AG04449 (cell line): ENCODE measurements at regions not wholly inside any gene's neighbourhood (a gene's known extent, or its start where the extent isn't known, plus 50 kb on each side); places are given as distances from the start of the nearest gene placed in this dataset.

Source experiments
- CTCF ChIA-PET: fragments of 350-600 bp; formaldehyde crosslinking; extraction: SDS; loops from one replicate; lab custom pipeline; 2021; ENCODE audit warnings: antibody characterized with exemption; lab: Yijun Ruan, JAX
- POLR2A ChIA-PET: fragments of 400-600, 350-600 bp; formaldehyde crosslinking; extraction: SDS; loops from one replicate; lab custom pipeline; 2020; ENCODE audit warnings: antibody characterized with exemption, inconsistent platforms; lab: Yijun Ruan, JAX
- DNase-seq: peaks from one replicate; pipeline ENCODE4 v3.0.0-alpha.2; 2010; ENCODE audit warnings: low read depth, low spot score
- H3K4me3 ChIP-seq: 2 replicates; pipeline ENCODE4 v1.5.1; 2011; ENCODE audit warnings: low read depth, mild to moderate bottlenecking, control low read depth, low read length
- CTCF ChIP-seq: IDR thresholded peaks from one replicate; pipeline ENCODE4 v1.5.1; 2011; ENCODE audit warnings: mild to moderate bottlenecking, moderate library complexity, low read length, control low read depth, inconsistent platforms; ENCODE audit not compliant: insufficient read depth; ENCODE audit errors: missing control alignments

GRCh38 chr2:226208726-226209125, 590.9 kb downstream of the IRS1 start:
- DNase-seq = no peak

GRCh38 chr2:226207671-226208070, 591.9 kb downstream of the IRS1 start:
- no peak for DNase-seq
- no peak overlapping the region for H3K4me3 ChIP-seq
- ChIA-PET CTCF (interaction anchor here (0.8 kb wide), 1 partner anchor 595 kb away, joined by 3 read pairs; no protein-coding TSS in a partner anchor), POLR2A (no interaction called here)
- TF ChIP-seq CTCF = no peak

More at GRCh38 chr2:226208726-226209125, 590.9 kb downstream of the IRS1 start:
- TF ChIP-seq CTCF = no peak
- ChIA-PET CTCF (no interaction called here), POLR2A (no interaction called here)
- no peak overlapping the region for H3K4me3 ChIP-seq

- TF ChIP-seq CTCF = no peak
- H3K4me3 ChIP-seq = no peak overlapping the region
- DNase-seq = no peak
- ChIA-PET POLR2A (no interaction called here), CTCF (no interaction called here)
These were observed 600.1 kb downstream of the IRS1 start for GRCh38 chr2:226199555-226199954.

GRCh38 chr2:226198956-226199355, 600.7 kb downstream of the IRS1 start:
- POLR2A ChIA-PET = no interaction called here
- no peak overlapping the region for H3K4me3 ChIP-seq
- CTCF ChIA-PET = no interaction called here
- DNase-seq = no peak
- TF ChIP-seq CTCF = no peak

- TF ChIP-seq CTCF = no peak
- no peak overlapping the region for H3K4me3 ChIP-seq
- CTCF ChIA-PET = interaction anchor here (0.7 to 1.5 kb wide), 4 partner anchors 9 to 612 kb away, joined by 3 read pairs; no protein-coding TSS in a partner anchor
- DNase-seq = no peak
- POLR2A ChIA-PET = no interaction called here
These were observed 609.0 kb downstream of the IRS1 start for GRCh38 chr2:226190479-226191252.

- CTCF ChIA-PET = interaction anchor here (1.1 kb wide), 1 partner anchor 613 kb away, joined by 3 read pairs; no protein-coding TSS in a partner anchor
- POLR2A ChIA-PET = no interaction called here
- no peak overlapping the region for H3K4me3 ChIP-seq
- TF ChIP-seq CTCF = no peak
- no peak for DNase-seq
These were observed 610.6 kb downstream of the IRS1 start for GRCh38 chr2:226189061-226189460.
